ENCODE measurements at regions not wholly inside any gene's neighbourhood (a gene's known extent, or its start where the extent isn't known, plus 50 kb on each side); places are given as distances from the start of the nearest gene placed in this dataset.

DNA sequence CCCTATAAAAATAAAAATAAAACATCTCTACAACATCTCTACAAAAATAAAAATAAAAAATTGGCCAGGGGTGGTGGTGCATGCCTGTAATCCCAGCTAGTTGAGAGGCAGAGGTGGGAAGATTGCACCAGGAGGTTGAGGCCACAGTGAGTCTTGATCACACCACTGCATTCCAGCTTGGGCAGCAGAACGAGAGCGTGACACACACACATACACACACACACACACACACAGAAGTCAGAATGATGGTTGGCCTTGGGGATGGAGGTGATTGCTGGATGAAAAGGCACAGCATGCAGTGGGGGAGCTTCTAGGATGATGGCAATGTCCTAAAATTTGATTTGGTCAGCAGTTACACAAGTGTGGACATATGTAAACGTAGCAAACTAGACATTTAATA lies 69.7 kb upstream of the SOD1 start:
- TF ChIP-seq, protein P1, sequence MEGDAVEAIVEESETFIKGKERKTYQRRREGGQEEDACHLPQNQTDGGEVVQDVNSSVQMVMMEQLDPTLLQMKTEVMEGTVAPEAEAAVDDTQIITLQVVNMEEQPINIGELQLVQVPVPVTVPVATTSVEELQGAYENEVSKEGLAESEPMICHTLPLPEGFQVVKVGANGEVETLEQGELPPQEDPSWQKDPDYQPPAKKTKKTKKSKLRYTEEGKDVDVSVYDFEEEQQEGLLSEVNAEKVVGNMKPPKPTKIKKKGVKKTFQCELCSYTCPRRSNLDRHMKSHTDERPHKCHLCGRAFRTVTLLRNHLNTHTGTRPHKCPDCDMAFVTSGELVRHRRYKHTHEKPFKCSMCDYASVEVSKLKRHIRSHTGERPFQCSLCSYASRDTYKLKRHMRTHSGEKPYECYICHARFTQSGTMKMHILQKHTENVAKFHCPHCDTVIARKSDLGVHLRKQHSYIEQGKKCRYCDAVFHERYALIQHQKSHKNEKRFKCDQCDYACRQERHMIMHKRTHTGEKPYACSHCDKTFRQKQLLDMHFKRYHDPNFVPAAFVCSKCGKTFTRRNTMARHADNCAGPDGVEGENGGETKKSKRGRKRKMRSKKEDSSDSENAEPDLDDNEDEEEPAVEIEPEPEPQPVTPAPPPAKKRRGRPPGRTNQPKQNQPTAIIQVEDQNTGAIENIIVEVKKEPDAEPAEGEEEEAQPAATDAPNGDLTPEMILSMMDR (IDR thresholded peaks at IDR 0.05) = no peak
- no peak for TF ChIP-seq POLR2AphosphoS5 (IDR thresholded peaks at IDR 0.05; ENCODE audit: insufficient read depth in 1 of 2, low read depth in 1 of 2)
